Smooth muscle cell of the brain vasculature (primary cell): ENCODE measurements at regions not wholly inside any gene's neighbourhood (a gene's known extent, or its start where the extent isn't known, plus 50 kb on each side); places are given as distances from the start of the nearest gene placed in this dataset.
A peak's percentile ranks its signal among the peaks of the same experiment; 100 is the strongest.
"Not testable (repeated sequence)": the region's sequence is repeated elsewhere in the genome, so short reads cannot be mapped to it uniquely, and the experiment has no call there.

Source experiments
- DNase-seq: peaks from one replicate; pipeline ENCODE4 v3.0.0-alpha.2; 2012; ENCODE audit warnings: low read depth, low spot score

DNA sequence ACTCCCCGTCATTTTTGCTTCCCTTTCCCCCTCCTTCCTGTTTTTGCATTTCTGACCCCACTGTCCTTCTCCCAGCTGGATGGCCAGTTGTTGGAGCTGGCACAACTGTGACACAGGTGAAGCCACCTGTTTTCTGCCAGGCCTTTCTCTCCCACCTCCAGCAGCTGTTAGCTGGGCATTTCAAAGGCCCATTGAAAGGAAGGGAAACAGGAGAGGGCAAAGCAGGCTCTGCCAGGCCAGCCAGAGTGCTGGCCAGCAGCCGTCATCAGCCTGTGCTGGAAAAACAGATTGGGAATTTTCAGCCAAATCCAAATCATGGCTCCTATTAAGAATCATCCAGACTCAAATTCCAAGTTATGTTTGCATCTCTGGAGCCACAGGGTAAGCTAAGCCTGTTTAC, 155.2 kb upstream of the C2CD4B start:
- DNase-seq, result no peak

DNA sequence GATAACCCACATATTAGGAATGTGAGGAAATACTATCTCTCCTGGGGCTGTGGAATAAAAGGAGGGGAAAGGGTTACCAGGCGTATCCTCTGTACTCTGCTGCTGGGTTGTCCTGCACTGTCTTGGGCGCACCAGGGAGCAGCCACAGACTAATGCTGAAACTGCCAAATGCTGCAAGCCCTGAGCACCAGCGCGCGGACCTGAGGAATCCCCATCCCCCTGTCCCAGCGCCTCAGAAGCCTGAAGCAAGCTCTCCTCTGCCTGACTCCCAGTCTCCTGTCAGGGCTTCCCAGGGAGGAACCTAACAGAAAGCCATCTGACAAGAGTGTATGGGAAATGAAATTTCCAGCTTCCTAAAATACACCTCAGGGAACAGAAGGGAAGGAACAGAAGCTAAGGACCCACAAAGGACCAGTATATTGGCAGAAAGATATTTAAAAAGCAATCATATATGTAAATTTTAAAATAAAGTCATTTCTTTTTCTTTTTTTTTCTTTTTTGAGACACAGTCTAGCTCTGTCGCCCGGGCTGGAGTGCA, 158.3 kb upstream of the C2CD4B start:
- no peak for DNase-seq

GRCh38 chr15:62324382-62324781, 159.3 kb upstream of the C2CD4B start:
- no peak for DNase-seq

GRCh38 chr15:62325597-62325996, 160.5 kb upstream of the C2CD4B start:
- DNase-seq, result no peak

DNA sequence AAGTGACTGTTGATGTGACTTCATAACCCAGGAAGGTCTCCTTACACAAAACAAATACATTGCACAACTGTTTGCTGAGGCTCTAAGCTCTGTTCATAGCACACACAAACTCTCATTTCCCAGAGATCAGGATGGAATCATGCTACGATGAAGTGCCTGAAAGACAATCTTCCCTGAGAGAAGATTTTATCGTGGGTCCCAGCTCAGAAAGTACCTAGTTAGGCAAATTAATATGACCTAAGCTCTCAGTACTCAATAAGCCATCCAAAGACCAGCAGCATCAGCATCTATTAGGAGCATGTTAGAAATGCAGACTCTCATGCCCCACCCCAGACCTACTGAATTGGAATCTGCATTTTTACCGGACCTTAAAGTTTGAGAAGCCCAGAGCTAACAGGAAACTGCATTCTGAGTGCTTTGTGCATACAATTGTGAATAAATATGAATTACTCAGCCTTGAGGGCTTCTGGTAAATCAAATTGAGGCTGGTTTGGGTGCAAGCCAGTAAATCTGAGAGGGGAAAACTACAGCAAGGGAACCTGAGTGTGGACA, 161.5 kb upstream of the C2CD4B start:
- no peak for DNase-seq

DNA sequence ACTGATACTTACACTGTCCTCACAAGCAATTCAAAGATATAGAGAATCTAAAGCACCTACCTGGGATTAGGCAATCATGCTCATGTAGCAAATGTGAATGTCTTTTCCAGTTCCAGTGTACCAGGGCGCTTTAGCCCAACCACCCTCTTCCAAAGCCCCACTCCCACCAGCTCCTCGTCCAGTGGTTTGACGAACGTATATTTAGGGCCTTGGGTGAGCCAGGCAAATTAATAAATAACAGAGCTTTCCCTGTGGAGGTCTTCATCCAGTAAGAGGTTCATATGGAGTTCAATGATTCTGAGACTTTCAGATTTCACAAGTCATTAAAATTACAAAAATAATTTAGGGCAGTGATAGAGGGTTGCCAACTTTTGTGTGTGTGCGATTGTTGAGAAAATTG, 162.3 kb upstream of the C2CD4B start:
- DNase-seq, result no peak

DNA sequence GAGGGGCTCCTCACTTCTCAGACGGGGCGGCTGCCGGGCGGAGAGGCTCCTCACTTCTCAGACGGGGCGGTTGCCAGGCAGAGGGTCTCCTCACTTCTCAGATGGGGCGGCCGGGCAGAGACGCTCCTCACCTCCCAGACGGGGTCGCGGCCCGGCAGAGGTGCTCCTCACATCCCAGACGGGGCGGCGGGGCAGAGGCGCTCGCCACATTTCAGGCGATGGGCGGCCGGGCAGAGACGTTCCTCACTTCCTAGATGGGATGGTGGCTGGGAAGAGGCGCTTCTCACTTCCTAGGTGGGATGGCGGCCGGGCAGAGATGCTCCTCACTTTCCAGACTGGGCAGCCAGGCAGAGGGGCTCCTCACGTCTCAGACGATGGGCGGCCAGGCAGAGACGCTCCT, 167.4 kb upstream of the C2CD4B start:
- not testable (repeated sequence) for DNase-seq

- DNase-seq, result no peak
These were observed 169.5 kb upstream of the C2CD4B start for GRCh38 chr15:62334536-62334935.

GRCh38 chr15:62337934-62338333, 172.8 kb upstream of the C2CD4B start:
- no peak for DNase-seq

- DNase-seq, result no peak
These were observed 173.4 kb upstream of the C2CD4B start for GRCh38 chr15:62338497-62338896.

DNA sequence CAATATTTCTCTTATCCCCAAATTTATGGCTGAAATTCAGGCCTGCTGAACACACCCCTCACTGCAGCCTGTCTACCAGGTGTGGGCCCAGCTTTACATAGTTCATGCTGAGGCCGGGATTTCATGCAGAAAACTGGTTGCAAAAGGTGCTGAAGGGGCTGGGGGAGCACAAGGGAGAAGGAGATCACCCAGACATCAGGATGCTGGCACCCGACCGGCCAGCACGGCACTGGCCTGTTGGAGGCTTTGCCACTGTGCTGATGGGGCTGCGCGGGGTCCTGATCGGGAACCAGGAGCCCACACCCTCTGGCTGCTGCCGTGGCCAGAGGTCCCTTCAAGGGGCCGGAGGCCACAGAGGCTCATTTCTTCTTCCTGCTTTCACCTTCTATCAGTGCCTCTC, 177.9 kb upstream of the C2CD4B start:
- DNase-seq, result no peak

- no peak for DNase-seq
These were observed 178.3 kb upstream of the C2CD4B start for GRCh38 chr15:62343397-62343796.

DNA sequence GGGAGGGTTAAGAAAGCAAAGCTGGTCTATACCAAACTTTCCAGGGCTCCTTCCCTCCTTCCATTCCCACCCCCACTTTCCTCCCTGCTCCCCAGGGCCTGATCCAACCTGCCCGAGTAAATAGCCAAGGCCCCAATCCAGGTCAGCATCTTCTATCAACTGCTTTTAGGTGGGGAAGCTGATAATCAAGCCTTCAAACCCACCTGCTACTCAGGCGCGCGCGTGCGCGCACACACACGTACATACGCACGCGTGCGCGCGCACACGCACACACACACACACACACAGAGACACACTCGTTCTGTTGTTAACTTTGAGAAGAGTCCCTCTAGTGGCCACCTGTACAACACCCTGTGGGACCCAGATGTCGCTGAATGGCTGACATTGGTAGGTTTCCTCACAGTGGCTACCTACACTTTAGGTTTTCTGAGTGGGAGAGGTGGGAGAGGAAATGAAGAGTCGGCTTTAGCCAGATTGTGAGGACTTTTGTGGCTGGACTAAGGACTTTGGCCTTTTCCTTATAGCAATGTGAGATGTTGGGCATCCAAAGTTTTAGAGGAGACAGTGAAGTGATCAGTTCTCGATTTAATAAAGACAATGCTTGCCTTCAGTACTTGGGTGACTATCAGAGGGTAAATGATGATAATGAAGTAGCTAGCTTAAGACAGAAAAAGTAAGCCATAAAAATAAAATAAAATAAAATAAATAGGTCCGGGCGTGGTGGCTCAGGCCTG, 179.9 kb upstream of the C2CD4B start:
- DNase-seq, result peak; percentile 3

GRCh38 chr15:62346168-62346567, 181.1 kb upstream of the C2CD4B start:
- DNase-seq, result no peak

DNA sequence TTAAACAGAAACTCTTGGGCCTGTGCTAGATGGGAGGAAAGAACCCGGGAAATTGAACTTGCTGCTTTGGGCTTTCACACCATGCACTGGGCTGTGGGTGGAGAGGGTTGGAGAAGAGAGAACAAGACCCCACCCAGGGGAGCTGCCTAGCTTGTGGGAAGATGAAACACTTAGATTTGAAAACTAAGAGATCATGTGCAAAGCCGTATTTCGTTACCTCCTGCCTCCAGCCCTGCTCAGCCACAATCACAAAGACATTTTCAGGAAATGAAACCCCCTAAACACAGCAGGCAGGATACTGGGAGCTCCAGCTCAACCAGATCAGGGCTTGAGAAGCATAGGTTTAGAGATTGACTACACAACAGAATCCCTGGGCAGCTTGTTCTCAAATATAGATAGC, 183.0 kb upstream of the C2CD4B start:
- no peak for DNase-seq

GRCh38 chr15:62348623-62349022, 183.5 kb upstream of the C2CD4B start:
- DNase-seq, result no peak

- no peak for DNase-seq
These were observed 187.7 kb upstream of the C2CD4B start for GRCh38 chr15:62352817-62353216.

- no peak for DNase-seq
These were observed 192.3 kb upstream of the C2CD4B start for GRCh38 chr15:62357431-62357830.

DNA sequence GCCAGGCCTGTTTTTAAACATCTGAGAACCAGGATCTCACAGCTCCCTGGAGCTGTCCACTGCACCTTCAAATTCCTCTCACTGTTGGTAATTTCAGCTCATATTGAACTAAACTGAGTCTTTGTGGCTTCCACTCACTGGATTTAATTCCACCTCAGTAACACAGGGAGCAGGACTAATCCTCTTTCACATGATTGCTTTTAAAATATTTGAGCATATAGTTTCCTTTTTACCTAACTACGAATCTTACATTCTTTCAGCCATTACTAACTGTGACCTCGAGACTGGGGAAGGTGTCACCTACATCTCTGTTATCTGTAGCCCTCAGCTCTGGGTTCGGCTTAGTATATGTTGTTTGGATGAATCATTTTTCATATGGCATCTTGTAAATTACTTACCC, 194.3 kb upstream of the C2CD4B start:
- DNase-seq, result no peak

DNA sequence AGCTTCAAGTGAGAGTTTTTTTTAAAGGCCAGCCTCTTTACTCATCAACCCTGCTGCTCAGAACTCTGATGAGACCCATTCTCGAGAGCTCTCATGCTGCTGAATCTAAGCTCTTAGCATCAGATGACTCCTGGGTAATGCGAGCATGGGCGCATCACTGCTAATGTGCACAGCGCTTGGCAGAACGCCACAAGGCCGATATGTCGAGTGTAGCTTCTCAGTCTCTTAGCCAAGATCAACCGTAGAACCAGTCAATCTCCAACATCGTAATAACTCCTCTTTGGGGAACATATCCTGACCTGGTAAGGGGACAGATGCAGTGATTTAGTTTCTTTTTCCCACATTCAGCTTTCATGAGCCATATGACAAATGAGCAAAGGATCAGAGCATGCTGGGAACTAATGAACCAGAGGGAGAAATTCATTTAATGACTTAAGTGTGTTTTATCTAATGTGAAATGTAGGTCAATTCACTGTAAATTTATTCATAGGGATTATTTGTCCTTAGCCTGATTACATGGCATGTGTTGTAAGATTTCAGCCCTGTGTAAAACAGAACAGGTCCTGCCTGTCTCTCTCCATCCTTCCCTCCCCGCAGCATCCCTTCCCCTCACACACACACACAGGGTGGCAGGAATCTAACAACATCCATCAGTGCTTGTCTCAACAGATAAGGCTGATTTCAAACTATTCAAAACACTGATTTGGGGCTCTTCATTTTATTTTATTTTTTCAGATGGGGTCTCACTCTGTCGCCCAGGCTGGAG, 195.4 kb upstream of the C2CD4B start:
- DNase-seq, result no peak

DNA sequence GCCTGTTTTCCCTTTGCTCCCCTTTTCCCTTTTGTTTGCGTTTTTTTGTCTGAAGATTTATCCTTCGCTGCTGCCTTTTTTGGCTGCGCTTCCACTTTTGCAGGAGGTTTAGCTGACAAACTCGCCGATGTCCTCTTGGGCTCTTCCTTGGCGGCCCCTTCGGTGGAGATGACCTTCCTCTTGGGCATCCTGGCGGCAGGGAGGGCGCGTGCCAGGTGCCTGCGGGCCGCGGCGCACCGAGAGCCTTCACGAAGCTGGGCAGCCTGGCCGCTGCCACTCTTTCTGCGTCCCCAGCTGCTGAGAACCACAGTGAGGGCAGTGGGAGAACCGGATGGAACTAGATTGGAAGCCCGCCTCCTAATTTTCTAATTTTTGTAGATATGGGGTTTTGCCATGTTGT, 197.1 kb upstream of the C2CD4B start:
- DNase-seq, result no peak

- DNase-seq, result no peak
These were observed 197.5 kb upstream of the C2CD4B start for GRCh38 chr15:62362608-62363007.

DNA sequence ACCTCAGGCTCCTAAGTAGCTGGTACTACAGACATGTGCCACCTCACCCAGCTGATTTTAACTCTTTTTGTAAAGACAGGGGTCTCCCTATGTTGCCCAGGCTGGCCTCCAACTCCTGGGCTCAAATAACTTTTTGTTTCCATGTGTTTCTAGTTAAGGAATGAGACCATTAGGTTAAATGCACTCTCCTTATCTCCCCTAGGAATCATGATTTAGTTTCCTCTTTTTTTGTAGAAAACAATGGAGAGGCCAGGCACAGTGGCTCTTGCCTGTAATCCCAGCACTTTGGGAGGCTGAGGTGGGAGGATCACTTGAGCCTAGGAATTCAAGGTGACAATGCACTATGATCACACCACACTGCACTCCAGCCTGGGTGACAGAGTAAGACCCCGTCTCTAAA, 198.8 kb upstream of the C2CD4B start:
- no peak for DNase-seq
